Smooth muscle cell (in vitro differentiated cells): ENCODE measurements at regions not wholly inside any gene's neighbourhood (a gene's known extent, or its start where the extent isn't known, plus 50 kb on each side); places are given as distances from the start of the nearest gene placed in this dataset.

Source experiments
- DNase-seq: peaks from one replicate; lab custom pipeline; 2025; ENCODE audit not compliant: unreplicated experiment; lab: John Stamatoyannopoulos, UW
- H2AFZ ChIP-seq: fragments of 200-600 bp; sonication (generic); 2 replicates; pipeline ENCODE4 v1.6.0; 2016; ENCODE audit warnings: antibody characterized with exemption, low read depth, mild to moderate bottlenecking
- H3F3A ChIP-seq: fragments of 200-600 bp; sonication (generic); 2 replicates; pipeline ENCODE4 v1.6.0; 2017; ENCODE audit warnings: antibody characterized with exemption, low read depth
- H3K27ac ChIP-seq: fragments of 200-600 bp; sonication (generic); 2 replicates; pipeline ENCODE4 v1.5.1; 2016; ENCODE audit warnings: low read depth, mild to moderate bottlenecking
- H3K27me3 ChIP-seq: fragments of 200-600 bp; sonication (generic); 2 replicates; pipeline ENCODE4 v1.6.1; 2016; ENCODE audit warnings: low read depth, mild to moderate bottlenecking
- H3K36me3 ChIP-seq: fragments of 200-600 bp; sonication (generic); 2 replicates; pipeline ENCODE4 v1.5.1; 2016; ENCODE audit warnings: low read depth
- H3K4me1 ChIP-seq: fragments of 200-600 bp; sonication (generic); 2 replicates; pipeline ENCODE4 v1.5.1; 2016; ENCODE audit warnings: low read depth
- H3K4me2 ChIP-seq: fragments of 200-600 bp; sonication (generic); 2 replicates; pipeline ENCODE4 v1.6.0; 2016; ENCODE audit warnings: mild to moderate bottlenecking
- H3K4me3 ChIP-seq: fragments of 200-600 bp; sonication (generic); 2 replicates; pipeline ENCODE4 v1.5.1; 2016; ENCODE audit warnings: mild to moderate bottlenecking
- H3K79me2 ChIP-seq: fragments of 200-600 bp; sonication (generic); 2 replicates; pipeline ENCODE4 v1.6.0; 2016; ENCODE audit warnings: low read depth, mild to moderate bottlenecking
- H3K9ac ChIP-seq: fragments of 200-600 bp; sonication (generic); 2 replicates; pipeline ENCODE4 v1.6.0; 2016; ENCODE audit warnings: low read depth
- H3K9me3 ChIP-seq: fragments of 200-600 bp; sonication (generic); replicated peaks from 2 replicates; pipeline ENCODE4 v1.5.1; 2016; ENCODE audit warnings: low read depth
- H4K20me1 ChIP-seq: fragments of 200-600 bp; sonication (generic); 2 replicates; pipeline ENCODE4 v1.6.0; 2016; ENCODE audit warnings: low read depth
- CTCF ChIP-seq: fragments of 200-600 bp; sonication (generic); IDR thresholded peaks from 2 replicates; pipeline ENCODE4 v1.5.1; 2017; ENCODE audit warnings: borderline replicate concordance, mild to moderate bottlenecking, antibody characterized with exemption; ENCODE audit not compliant: insufficient read depth, poor library complexity, severe bottlenecking
- WGBS: methylation state at CpG from one replicate; pipeline ENCODE4 v1.1.7; 2016; ENCODE audit warnings: low lambda C conversion rate; 5-methylcytosine and 5-hydroxymethylcytosine counted together

- H3K36me3 ChIP-seq, result no peaks in the 10 kb centered on the region
- H3K27me3 ChIP-seq, result no peaks in the 10 kb centered on the region
- H2AFZ ChIP-seq, result no peak overlapping the region
- H4K20me1 ChIP-seq, result no peaks in the 10 kb centered on the region
- H3K79me2 ChIP-seq, result no peaks in the 10 kb centered on the region
- H3K9ac ChIP-seq, result no peak overlapping the region
- WGBS, result 89% methylated on average over 6 of the region's 6 CpGs
- TF ChIP-seq CTCF, result no peak
- no peak overlapping the region for H3K4me2 ChIP-seq
- no peaks in the 10 kb centered on the region for H3F3A ChIP-seq
- no peak overlapping the region for H3K4me3 ChIP-seq
- H3K27ac ChIP-seq, result no peak overlapping the region
- H3K9me3 ChIP-seq, result no peaks in the 10 kb centered on the region
- no peak for DNase-seq
- no peaks in the 10 kb centered on the region for H3K4me1 ChIP-seq
Observed at GRCh38 chr7:3204526-3204925, 96.5 kb upstream of the SDK1 start.

DNA sequence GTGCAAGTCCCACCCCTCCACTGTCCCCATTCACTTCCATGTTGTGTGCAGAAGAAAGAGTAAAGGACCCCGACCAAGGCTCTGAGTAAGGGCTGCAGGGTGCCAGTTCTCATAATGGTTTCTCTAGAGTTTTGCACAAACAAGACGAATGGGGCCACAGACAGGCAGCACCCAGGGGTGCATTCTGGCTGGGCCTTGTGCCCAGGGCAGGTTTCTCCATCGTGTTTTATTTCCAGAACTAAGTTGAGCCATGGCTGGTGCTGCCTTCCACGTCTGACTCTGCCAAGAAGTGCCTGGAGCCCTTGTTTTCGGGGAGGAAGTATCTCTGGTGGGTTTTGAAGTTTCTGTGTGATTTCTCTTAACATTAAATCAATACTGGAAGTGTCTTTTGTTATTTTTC, 95.0 kb upstream of the SDK1 start:
- 73% methylated on average over 5 of the region's 5 CpGs for whole genome bisulfite sequencing
- no peak for DNase-seq
- H2AFZ ChIP-seq, result no peak overlapping the region

DNA sequence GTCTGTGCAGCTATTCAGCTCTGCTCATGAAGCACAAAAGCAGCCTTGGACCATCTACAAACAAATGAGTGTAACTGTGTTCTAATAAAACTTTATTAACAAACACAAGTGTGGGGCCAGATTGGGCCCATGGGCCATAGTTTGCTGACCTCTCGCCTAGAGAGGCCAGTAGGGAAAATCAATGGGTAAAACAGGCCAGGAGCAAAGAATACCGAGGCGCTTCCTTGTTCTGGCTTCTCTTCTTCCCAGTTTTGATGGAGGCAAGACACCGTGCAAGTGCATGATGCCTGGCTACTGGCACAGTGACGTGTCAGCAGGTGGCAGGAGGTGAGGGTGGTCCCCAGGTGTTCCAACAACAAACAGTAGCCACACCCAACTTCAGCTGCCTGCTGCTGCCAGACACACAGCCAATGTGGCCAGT, 94.3 kb upstream of the SDK1 start:
- no peaks in the 10 kb centered on the region for H3F3A ChIP-seq
- no peak overlapping the region for H3K27ac ChIP-seq
- H3K4me3 ChIP-seq, result no peak overlapping the region
- no peaks in the 10 kb centered on the region for H3K9me3 ChIP-seq
- H3K79me2 ChIP-seq, result no peaks in the 10 kb centered on the region
- no peak overlapping the region for H3K4me2 ChIP-seq
- DNase-seq, result no peak
- H2AFZ ChIP-seq, result no peak overlapping the region
- 88% methylated on average over 5 of the region's 5 CpGs for WGBS
- no peak for TF ChIP-seq CTCF
- no peaks in the 10 kb centered on the region for H3K36me3 ChIP-seq
- H3K27me3 ChIP-seq, result no peaks in the 10 kb centered on the region
- H3K9ac ChIP-seq, result no peak overlapping the region
- no peaks in the 10 kb centered on the region for H4K20me1 ChIP-seq
- H3K4me1 ChIP-seq, result no peaks in the 10 kb centered on the region

More for the DNA sequence above, 95.0 kb upstream of the SDK1 start:
- H3K27me3 ChIP-seq, result no peaks in the 10 kb centered on the region
- no peaks in the 10 kb centered on the region for H3K36me3 ChIP-seq
- H3K4me2 ChIP-seq, result no peak overlapping the region
- no peaks in the 10 kb centered on the region for H3K9me3 ChIP-seq
- H3K27ac ChIP-seq, result no peak overlapping the region
- no peaks in the 10 kb centered on the region for H3K79me2 ChIP-seq
- no peak for TF ChIP-seq CTCF
- H3K9ac ChIP-seq, result no peak overlapping the region
- no peaks in the 10 kb centered on the region for H3K4me1 ChIP-seq
- no peaks in the 10 kb centered on the region for H4K20me1 ChIP-seq
- no peak overlapping the region for H3K4me3 ChIP-seq
- H3F3A ChIP-seq, result no peaks in the 10 kb centered on the region

DNA sequence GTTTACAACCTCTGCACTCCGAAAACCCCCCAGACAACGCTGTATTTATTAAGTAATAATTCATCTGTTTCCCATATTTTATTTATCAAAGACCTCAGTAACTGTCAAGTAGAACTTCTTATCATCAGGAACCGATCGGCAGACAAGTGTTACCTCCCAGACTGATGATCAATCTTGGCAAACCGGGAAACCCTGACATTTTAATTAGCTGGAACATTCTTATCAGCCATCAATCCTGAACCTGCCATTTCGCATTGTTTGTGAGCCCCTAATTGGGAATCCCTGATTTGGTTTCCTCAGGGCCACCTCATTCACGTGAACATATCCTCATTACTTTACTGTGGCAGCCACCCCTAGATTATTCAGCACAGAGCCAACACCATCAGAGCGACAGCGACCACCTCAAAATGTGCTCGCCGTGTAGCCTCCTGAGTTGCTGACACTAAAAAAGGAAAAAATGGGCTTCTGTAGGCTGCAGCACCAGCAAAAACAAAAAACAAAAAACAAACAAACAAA, 93.6 kb upstream of the SDK1 start:
- Histone ChIP-seq H3K27ac (no peak overlapping the region), H3K27me3 (no peaks in the 10 kb centered on the region), H3K36me3 (no peaks in the 10 kb centered on the region), H3K4me3 (no peak overlapping the region), H3K4me1 (no peaks in the 10 kb centered on the region), H4K20me1 (no peaks in the 10 kb centered on the region), H3F3A (no peaks in the 10 kb centered on the region), H3K9me3 (no peaks in the 10 kb centered on the region), H3K79me2 (no peaks in the 10 kb centered on the region), H3K9ac (no peak overlapping the region), H3K4me2 (no peak overlapping the region), H2AFZ (no peak overlapping the region)
- TF ChIP-seq CTCF, result no peak
- WGBS, result 65% methylated on average over 11 of the region's 11 CpGs
- DNase-seq, result no peak
